ENCODE measurements at regions not wholly inside any gene's neighbourhood (a gene's known extent, or its start where the extent isn't known, plus 50 kb on each side); places are given as distances from the start of the nearest gene placed in this dataset.
A peak's percentile ranks its signal among the peaks of the same experiment; 100 is the strongest.

DNA sequence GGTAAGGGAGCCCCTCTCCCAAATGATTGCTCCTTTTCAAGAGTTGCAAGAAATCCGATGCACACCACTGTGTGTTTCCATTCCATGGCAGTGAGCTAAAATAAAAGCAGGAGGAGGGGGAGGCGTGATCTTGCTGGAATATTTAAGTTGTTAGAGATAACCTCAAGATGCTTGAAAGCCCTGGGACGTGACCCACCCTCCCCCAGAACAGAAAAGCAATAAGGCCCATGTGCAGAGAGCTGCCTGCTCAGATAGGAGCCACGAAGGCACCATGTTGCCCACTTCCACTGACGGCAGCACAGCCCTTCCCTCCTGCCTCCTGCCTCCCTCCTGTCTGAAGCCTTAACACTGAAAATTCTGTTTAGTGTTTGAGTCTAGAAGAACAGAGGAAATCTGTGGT, 432.6 kb upstream of the CDH4 start:
- ATAC-seq = no peak
- no peak for DNase-seq (ENCODE audit: missing footprints)
- intact Hi-C loops (cut with DNase I) = no loop called here

GRCh38 chr20:60820149-60820548, 431.9 kb upstream of the CDH4 start:
- ATAC-seq (no peak), DNase-seq (ENCODE audit: missing footprints) (no peak)
- intact Hi-C loops (cut with DNase I) = no loop called here

DNA sequence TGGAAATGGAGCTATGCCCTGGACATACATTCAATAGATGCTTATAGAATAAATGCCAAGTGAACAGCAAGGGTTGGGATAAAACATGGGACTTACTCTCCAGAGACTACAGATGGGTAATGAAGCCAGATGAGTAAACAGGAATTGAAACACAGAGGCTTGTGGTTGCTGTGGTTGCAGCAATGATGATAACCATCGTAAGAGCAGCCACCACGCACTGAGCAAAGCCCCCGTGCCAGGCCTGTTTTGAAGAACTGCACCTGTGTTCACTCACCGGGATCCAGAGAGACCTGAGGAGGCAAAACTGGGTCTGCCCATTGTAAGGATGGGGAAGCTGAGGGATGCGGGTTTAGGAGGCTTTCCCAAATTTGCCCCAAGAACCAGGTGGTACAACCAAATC, 431.1 kb upstream of the CDH4 start:
- intact Hi-C loops (cut with DNase I) = no loop called here
- ATAC-seq = no peak
- DNase-seq (ENCODE audit: missing footprints) = no peak

DNA sequence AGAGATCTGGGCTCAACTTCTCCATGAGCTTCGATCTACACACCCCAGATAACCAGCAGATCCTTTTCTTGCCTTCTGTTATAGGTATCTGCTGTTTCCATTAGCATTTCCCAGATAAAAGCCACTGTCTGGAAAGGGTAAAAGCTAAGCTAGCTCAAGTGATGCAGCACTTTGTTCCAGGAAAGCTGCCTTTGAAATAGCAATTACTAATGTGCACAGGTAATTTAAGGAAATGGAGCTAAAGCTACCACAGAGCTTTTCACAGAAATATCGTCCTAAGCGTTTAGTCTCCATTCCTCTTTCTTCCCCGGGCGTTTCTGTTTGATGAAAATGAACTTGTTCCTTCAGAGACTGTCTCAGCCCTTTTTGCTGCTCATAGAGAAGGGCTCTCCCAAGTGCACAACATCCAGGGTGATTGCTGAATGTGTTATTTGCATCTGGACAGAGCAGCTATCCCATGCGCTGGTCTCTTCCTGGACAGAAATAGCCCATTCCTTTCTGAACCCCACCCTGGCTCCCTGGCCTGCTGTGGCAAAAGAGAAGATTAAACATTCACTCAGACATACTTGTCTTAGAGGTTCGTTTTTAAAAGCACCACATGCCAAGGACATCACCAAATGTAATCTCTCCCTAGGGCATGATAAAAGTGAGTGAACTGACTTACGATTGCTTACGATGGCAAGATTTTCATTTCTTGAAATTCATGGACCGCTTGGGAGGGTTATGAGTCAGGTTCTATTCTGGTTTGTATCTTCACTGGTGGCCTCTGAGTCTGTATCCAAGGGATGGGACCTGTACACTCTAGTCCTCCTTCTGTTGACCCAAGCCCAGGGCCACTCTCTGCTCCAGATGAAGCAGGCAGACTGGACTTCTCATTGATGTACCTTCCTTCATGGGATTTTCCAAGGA, 429.1 kb upstream of the CDH4 start:
- intact Hi-C loops (cut with DNase I) = no loop called here
- ATAC-seq = no peak
- no peak for DNase-seq (ENCODE audit: missing footprints)

GRCh38 chr20:60835876-60836275, 416.2 kb upstream of the CDH4 start:
- ATAC-seq (no peak), DNase-seq (ENCODE audit: missing footprints) (no peak)
- intact Hi-C loops (cut with DNase I) = no loop called here

- DNase-seq (ENCODE audit: missing footprints) (no peak), ATAC-seq (no peak)
- intact Hi-C loops (cut with DNase I) = no loop called here
These were observed 414.8 kb upstream of the CDH4 start for GRCh38 chr20:60837173-60837770.

DNA sequence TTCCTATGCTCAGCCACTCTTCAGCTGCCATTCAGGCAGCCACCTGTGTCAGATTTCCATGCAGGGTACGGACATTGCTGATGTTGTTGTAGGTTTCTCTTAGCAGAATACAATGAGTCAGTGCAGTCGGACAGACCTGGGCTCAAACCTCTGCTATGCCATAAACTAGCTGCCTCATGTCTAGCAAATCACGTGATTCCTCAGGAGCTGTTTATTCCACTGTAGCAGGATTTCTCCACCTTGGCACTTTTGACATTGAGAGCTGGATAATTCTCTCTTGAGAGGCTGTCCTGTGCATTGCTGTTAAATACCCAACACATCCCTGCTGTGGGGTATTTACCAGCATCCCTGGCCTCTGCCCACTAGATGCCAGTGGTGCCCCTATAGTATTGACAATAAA, 413.8 kb upstream of the CDH4 start:
- ATAC-seq (no peak), DNase-seq (ENCODE audit: missing footprints) (no peak)
- intact Hi-C loops (cut with DNase I) = no loop called here

DNA sequence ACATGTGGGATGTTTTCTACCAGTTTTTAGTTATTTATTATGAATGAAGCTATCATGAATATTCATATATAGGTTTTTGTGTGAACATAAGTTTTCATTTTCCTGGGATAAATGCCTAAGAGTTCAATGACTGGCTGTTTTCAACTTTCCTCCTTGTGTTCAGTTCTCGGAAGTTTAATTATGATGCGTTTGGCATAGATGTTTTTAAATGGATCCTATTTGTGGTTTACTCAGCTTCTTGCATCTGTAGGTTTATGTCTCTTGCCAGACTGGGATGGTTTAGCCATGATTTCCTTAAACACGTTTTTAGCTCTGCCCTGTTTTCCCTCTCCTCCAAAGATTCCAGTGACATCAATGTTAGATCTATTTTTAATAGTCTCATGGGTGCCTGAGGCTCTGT, 411.1 kb upstream of the CDH4 start:
- intact Hi-C loops (cut with DNase I) = no loop called here
- ATAC-seq = no peak
- DNase-seq (ENCODE audit: missing footprints) = no peak

- ATAC-seq (no peak), DNase-seq (ENCODE audit: missing footprints) (no peak)
- intact Hi-C loops (cut with DNase I) = no loop called here
These were observed 406.9 kb upstream of the CDH4 start for GRCh38 chr20:60845146-60845545.

- intact Hi-C loops (cut with DNase I) = loop anchor here (5.0 kb wide), 1 partner anchor 270 kb away; no protein-coding TSS in a partner anchor
- DNase-seq (ENCODE audit: missing footprints) (no peak), ATAC-seq (no peak)
These were observed 400.0 kb upstream of the CDH4 start for GRCh38 chr20:60851826-60852704.

DNA sequence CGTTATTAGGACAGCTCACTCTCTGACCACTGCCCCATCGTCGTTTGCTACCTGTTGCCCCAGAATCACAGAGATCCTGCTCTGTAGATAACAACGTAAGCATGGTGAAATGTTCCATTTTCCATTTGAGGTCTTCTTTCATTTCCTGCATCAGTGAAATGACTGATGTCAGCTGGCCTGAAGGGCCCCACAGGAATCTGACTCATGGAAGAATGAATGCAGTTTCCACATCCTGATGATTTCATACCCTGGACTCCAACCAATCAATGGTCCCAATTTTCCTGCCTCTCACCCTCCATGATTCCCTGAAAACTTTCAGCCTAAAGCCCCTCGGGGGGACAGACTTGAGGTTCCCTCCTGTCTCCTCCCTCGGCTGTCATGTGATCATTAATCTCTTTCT, 394.4 kb upstream of the CDH4 start:
- peak; percentile 31 for ATAC-seq
- intact Hi-C loops (cut with DNase I) = no loop called here

DNA sequence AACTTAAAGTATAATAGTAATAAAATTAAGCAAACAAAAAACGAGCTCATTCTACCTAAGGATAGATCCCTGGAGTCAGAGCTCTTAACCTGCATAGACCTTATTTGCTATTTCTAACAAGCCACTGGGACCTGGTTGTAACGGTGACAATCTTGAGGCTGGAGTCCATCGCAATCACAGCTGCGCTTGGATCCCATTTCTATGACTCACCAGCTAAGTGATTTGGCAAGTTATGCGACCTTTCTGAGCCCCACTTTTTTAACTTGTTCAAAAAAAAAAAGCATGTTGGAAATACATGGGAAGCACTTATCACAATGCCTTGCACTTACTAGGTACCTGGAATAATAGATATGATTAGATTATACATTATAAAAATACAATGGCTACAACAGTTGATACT, 389.5 kb upstream of the CDH4 start:
- no peak for ATAC-seq
- DNase-seq (ENCODE audit: missing footprints) = no peak
- intact Hi-C loops (cut with DNase I) = no loop called here

More for the DNA sequence above, 394.4 kb upstream of the CDH4 start:
- DNase-seq (ENCODE audit: missing footprints) = no peak

GRCh38 chr20:60863548-60863947, 388.5 kb upstream of the CDH4 start:
- intact Hi-C loops (cut with DNase I) = no loop called here
- ATAC-seq = no peak
- no peak for DNase-seq (ENCODE audit: missing footprints)

DNA sequence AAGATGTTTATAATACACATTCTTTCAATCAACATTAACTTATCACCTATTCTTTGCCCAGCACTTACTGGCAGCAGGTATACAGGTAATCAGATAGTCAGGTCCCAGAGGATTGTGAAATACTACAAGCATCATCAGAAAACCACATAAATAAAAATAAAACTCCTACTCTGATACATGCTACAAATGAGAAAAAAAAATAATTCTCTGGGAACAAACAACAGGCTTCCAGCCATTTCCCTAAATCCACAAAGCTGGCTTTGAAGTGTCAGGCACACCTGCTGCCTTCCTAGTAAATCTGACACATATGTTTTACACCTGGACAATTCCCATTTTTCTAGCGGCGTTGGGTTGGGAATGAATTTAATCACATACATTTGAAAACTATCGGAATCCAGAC, 384.5 kb upstream of the CDH4 start:
- DNase-seq (ENCODE audit: missing footprints) (no peak), ATAC-seq (no peak)
- intact Hi-C loops (cut with DNase I) = no loop called here

DNA sequence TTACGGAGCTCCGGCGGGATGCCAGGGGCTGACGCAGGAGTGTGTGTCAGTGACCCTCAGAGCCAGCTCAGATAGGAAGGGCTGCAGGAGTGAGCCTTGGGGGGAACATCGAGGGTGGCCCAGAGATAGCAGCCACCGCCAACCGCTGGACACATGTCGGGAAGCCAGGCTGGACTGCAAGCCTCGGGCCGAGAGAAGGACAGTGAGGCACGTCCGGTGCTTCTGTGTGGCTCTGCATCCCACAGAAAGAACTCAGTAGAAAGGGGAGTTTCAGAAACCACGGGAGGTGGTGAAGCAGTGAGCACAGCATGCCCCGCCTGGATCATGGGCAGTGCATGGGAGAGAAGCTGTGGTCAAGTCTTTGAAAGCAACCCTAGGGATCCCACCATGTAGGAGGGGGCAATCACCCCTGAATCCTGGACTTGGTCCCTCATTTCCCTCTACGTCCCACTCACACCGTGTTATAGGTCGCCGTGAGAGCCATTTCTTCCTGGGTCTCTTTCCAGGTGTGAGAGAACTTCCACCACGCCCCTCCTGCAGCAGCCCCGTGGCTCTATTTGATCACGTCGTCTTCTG, 383.7 kb upstream of the CDH4 start:
- ATAC-seq (no peak), DNase-seq (ENCODE audit: missing footprints) (no peak)
- intact Hi-C loops (cut with DNase I) = no loop called here

DNA sequence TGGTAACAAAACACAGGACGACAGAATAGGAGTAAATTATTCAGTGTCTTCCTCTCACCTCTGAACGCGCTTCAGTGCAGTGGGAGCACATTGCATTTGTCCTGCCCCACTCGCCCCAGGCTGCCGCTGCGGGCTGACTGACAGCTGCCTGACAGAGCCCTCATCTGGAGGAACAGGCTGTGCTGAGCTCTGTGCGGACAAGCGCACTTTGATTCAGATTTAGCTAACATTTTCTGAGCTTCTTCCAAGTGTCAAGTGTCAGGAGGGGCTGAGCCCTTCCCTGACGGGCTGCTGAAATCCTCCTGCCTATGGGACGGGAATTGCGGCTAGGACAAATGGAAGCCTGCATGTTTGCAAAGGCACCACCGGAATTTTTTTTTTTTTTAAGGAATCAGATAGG, 383.0 kb upstream of the CDH4 start:
- intact Hi-C loops (cut with DNase I) = no loop called here
- ATAC-seq (no peak), DNase-seq (ENCODE audit: missing footprints) (no peak)

DNA sequence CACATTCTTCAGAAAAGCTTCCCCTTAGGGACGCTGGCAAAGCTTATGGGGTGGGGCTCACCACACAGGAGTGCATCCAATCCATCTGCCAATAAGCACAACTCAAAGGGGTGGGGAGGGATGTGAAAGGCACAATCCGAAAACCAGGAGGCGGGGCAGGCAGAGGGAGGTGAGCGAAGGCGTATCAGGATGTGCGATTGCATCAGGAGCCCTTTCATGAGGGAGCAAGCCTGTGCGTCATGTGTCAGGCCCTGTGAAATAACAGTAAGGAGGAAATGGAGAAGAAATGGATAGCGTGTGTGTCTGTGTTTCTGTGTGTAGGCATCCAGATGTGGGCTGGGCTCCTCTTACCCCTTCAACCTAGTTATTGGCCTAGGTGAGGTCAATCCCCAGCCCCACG, 382.4 kb upstream of the CDH4 start:
- intact Hi-C loops (cut with DNase I) = no loop called here

GRCh38 chr20:60870040-60870439, 382.0 kb upstream of the CDH4 start:
- intact Hi-C loops (cut with DNase I) = no loop called here
- no peak for ATAC-seq

More for the DNA sequence above, 382.4 kb upstream of the CDH4 start:
- ATAC-seq = no peak
- DNase-seq (ENCODE audit: missing footprints) = no peak

GRCh38 chr20:60872224-60872623, 379.8 kb upstream of the CDH4 start:
- DNase-seq (ENCODE audit: missing footprints) (no peak), ATAC-seq (peak; percentile 57)
- intact Hi-C loops (cut with DNase I) = no loop called here

More at GRCh38 chr20:60870040-60870439, 382.0 kb upstream of the CDH4 start:
- no peak for DNase-seq (ENCODE audit: missing footprints)

Measured in Right ventricle myocardium inferior (tissue), 1 donor.